HG02610 (cell line): ENCODE measurements at regions not wholly inside any gene's neighbourhood (a gene's known extent, or its start where the extent isn't known, plus 50 kb on each side); places are given as distances from the start of the nearest gene placed in this dataset.

Source experiments
- ATAC-seq: cut with Tn5 transposase; IDR thresholded peaks from one replicate; pipeline ENCODE4 v1.9.1; 2021; ENCODE audit warnings: mild to moderate bottlenecking, moderate library complexity; ENCODE audit not compliant: unreplicated experiment

DNA sequence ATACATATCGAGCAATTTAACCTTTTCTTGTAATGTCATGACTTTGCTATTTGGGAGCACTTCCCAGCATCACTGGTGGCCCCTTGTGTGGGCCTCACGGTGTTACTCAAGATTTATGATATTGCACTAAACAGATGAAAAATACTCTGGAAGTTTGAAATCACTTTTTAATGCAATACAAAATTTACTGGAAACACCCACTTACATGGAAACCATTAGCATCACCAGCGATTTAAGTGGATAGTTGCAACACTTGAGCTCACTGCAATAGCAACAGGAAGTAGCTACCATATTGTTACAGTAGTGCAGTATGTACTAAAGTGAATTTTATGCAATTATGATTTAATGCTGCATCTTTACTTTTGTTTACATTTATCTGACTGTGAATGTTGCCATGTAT lies 184.4 kb downstream of the MDFIC start:
- no peak for ATAC-seq

DNA sequence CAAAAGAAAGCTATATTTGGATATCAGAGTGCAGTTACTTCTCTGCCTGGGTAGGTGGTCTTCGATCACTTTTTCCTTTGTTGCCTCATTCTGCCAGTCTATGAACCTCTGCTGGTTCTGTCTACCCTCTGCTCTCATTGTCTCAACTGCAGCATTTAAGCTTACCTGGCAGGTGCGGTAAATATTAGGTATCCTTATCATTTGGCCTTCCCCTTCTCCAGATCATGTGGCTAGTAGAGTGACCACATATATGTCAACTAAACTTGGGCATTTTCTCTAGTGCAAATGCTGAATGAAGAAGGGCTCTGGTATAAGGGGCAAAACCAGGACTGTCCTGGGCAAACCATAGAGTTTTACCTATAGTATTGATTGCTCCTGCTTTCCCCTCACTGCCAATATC lies 180.8 kb downstream of the MDFIC start:
- no peak for ATAC-seq

DNA sequence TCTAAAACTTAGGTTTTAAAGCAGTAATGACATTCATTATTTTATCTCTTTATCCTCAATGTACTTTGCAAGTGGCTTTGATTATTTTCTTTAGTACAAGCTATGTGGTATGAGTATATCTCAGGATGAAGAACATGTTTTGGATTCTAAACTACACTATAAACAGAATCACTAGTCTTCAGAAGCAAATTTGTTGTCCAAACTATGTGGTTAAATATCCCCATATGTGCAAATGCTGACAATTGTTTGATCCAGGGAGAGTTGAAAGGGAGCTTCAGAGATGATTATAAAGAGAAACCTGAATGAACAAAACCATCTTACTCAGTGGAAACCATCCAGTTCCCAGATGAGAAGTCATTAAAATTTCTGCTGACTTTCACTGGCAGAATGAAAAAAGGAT lies 179.3 kb downstream of the MDFIC start:
- no peak for ATAC-seq

DNA sequence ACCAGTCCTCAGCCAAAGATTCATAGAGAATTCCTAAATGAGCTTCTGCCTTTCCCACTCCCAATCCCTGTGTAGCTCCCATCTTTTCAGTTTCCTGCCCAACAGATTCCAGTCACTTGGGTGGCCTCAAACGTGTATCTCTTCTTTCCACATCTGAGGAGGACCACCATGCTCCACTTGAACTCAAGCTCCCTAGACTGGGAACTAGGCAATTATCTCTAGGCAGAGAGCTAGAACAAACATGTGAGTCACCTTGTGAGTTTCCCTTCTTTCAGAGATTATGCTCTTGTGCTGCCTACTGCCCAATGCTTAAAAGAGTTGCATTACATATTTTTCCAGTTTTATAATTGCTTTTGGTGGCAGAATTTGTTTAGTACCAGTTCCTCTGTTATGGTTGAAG lies 178.0 kb downstream of the MDFIC start:
- ATAC-seq = no peak

DNA sequence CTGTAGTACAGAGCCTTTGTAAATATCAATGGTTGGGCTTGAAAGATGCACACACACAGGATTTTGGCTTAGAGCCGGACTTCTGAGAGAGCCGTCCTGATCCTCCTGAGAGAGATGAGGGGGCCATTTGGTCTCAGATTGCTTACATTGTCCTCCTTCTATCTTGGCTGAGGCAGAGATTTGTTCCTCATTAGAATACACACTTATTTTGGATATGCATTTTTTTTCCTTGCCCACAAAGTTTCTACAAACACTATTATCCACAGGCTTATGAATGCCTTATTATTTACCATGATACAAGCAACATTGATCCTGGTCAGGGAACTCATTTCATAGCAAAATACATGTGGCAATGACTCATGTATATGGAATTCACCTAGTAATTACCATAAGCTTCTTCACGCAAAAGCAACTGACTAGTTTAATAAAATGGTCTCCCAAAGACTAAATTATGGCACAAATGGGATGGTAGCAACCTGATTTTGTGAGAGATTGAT lies 175.3 kb downstream of the MDFIC start:
- ATAC-seq = no peak

DNA sequence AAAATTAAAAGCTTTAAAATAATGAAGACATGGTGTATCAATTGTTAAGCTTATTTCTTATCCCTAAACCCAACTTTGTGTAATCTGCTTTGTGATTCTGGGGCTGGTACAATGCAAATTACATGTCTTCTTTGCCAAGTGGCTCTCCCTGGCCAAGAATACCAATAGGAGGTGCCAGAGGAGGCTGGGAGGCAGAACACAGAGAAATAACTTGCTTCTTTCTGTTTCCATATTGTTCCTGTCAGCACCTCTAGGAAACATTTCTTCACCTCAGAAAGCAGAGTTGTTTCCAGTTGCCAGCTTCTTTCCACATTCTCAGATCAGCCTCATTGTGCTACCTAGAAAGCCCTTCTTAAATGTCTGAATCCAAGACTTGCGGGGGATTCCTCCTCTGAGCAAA lies 174.4 kb downstream of the MDFIC start:
- ATAC-seq = no peak

DNA sequence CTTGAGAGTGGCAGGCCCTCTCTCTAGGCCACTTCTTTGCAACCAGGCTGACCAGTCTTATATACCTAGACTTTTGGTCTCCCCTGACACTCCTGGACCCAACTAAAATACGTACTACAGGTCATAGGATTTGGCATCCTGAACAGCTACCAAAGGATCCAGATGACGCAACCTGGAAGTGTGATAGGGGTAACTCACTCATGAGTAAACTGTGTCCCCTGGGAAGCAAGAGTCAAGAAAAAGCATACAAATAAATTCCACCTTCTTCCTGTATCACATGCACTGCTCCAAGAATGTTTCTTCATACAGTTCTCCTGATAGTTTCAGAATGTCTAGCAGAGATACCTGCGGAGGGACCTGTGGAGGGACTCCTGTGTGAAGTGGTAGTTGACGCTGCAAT lies 172.3 kb downstream of the MDFIC start:
- ATAC-seq = no peak

DNA sequence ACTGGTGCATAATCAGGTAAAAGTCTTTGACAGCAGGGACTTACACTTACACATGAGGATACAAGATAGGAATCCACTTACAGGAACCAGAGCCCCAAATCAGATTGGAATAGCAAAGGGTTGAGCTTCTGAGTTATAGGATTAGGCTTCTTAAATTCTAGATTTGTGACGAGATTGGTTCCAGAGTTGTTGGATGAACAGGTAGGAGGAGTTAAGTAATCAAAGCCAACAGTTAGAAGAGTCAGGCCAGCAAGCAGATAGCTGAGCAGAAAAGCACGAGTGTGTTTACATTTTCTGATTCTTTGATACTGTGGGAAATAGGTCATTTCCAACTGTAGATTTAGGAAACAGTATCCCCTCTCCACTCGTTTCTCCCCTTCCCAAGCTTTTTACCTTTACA lies 167.0 kb downstream of the MDFIC start:
- ATAC-seq = no peak

DNA sequence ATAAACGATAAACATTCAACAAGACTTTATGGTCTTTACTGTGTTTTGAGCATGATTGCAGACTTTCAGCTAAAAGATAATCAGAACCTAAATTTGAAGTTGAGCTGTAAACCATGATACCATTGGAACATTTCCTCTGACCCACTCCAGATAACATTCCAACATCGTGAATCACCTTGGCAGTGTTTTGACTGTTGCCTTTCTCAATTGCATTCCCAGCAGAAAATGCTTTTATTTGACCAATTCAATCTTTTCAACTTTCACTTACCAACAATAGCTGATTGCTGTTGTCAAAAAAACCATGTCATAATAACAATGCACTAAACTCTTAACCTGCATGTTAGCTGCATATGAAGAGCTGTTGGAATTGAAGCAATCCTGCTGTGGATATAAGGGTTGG lies 165.5 kb downstream of the MDFIC start:
- no peak for ATAC-seq

DNA sequence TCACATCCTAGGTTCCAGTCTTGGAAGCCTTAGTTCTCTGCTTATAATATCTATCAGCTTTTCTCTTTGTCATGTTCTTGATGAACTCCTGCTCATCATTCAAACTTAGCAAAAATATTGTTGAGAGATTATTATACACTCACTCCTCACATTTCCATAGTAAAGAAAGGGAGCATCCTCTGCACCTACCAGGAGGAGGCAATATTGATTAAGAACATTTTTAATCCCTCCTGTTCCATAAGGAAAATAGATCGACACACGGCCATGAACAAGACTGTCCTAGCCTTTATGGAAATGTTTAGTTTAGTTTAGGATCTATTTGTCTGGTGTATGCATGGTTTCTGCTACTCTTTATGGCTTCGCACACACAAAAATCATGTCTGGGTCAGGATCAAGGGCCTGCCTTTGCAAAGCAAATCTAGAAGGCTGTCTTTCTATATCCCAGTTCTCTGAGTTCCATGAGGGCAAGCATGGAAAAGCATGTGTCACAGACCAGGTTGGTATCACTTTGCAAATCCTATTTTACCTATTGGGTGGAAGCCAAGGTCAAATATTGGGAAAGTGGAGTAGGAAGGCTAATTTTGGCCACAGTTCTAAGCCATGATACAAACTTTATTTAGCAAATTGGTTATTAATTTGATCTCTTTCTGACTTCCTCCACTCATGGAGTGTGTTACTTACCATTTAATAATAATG lies 164.4 kb downstream of the MDFIC start:
- no peak for ATAC-seq

DNA sequence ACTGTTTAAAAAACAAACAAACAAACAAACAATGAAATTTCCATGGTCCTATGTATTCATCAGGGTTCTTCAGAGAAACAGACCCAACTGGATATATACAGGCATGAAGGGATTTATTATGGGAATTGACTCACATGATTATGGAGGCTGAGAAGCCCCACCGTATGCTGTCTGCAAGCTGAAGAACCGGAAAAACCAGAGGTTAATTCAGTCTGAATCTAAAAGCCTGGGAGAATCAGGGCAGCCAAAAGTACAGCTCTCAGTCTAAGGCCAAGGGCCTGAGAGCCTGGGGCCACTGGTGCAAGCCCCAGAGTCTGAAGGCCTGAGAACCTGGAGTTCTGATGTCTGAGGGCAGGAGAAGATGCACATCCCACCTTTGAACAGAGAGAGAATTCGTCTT lies 163.5 kb downstream of the MDFIC start:
- ATAC-seq = no peak

DNA sequence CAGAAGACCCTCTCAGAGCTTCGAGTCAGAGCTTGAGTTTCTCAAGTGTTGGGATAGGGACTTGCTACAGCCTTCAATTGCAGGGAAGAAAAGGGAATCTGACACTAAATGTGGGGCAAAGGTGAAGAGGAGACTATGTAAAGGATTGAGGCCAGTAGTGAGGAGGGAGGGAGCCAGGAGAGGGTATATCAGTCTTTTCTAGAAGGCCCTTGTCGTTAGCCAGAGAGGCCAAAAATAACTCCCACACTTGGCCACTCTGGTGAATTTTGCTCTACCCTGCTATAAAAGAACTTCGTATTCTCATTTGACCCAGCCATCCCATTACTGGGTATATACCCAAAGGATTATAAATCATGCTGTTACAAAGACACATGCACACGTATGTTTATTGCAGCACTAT lies 162.0 kb downstream of the MDFIC start:
- no peak for ATAC-seq

DNA sequence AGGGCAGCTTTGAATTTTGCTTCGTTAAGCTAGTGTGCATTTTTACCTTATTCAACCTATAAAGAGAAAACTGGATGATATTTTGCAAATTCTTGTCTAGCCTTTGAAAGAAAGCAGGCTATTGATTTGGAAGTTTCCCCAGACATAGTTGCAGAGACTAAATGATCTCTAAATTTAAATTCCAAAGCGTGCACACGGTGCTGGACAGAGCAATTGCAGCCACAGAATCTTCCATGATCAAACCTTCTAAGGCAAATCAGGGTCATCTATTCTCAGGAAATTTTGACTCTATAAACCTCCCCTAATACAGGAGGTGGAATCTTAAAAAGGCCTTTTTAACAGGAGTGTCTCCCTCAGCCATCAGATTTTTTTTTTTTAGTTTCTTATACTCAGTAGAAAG lies 159.9 kb downstream of the MDFIC start:
- ATAC-seq = no peak

DNA sequence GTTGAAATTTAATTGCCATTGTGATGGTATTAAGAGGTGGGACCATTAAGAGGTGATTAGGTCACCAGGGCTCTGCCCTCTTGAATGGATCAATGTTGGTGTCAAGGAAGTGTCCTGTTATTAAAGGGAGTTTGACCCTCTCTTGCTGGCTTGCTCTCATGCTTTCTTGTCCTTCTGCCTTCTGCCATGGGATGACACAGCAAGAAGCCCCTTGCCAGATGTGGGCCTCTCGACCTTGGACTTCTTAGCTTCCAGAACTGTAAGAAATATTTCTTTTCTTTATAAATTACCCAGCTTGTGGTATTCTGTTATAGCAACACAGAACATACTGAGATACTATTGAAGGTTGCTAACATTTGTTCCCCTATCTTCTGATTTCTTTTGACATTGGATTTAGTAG lies 157.0 kb downstream of the MDFIC start:
- no peak for ATAC-seq

DNA sequence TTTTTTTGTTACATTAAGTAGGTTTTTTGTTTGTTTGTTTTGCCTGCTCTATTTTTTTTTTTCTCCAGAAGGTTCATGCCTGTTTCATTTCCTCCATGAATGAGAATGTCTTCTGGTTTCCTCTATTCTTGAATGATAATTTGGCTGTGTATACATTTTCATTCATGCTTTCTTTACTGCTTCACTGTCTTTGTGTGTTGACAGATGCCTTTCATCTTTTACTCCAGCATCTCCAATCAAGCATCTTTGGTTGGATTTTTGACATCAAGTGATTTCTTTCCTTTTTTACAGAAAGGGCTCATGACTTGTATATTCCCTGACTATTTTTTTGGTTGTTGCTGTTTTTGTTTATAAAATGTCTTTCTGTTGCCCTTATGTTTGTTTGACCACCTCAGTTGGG lies 156.5 kb downstream of the MDFIC start:
- ATAC-seq = no peak

DNA sequence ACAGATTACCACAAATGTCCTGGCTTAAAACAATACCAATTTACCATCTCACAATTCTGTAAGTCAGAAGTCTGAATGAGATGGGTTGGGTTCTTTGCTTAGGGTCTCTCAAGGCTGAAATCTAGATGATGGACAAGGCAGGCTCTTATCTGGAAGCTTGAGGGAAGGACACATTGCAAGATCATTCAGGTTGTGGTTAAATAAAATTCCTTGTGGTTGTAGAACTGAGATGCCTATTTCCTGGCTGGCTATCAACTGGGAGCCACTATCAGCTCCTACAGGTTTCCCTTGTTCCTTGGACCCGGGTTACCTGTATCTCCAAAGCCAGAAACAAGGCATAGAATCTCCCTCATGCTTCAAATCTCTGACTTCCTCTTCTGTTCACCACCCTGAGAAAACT lies 148.4 kb downstream of the MDFIC start:
- ATAC-seq = no peak
